Panc1 (cell line): ENCODE measurements at regions not wholly inside any gene's neighbourhood (a gene's known extent, or its start where the extent isn't known, plus 50 kb on each side); places are given as distances from the start of the nearest gene placed in this dataset.

Experiments
- ATAC-seq: fragments of 200-7000 bp; cut with Tn5 transposase; 2 replicates; pipeline ENCODE4 v1.9.1; 2020; ENCODE audit warnings: mild to moderate bottlenecking, moderate library complexity
- BruUV-seq: library from RNA; stranded (reverse); fragments of 400-500 nt; replicated peaks from 2 replicates; lab custom pipeline; 2021; lab: Mats Ljungman, UMichigan
- CTCF ChIA-PET: fragments of 300-600 bp; sonication (Branson Sonifier 250); formaldehyde crosslinking; loops from one replicate; lab custom pipeline; 2022; ENCODE audit warnings: antibody characterized with exemption; lab: Charles Lee
- POLR2A ChIA-PET: fragments of 300-600 bp; sonication (Branson Sonifier 250); formaldehyde crosslinking; loops from one replicate; lab custom pipeline; 2022; ENCODE audit warnings: antibody characterized with exemption; lab: Charles Lee
- DNase-seq: peaks from one replicate; pipeline ENCODE4 v3.0.0-alpha.2; 2010; ENCODE audit warnings: low read depth, low spot score
- H3K27ac ChIP-seq: 2 replicates; pipeline ENCODE4 v1.5.1; 2011; ENCODE audit warnings: mild to moderate bottlenecking, low read length, inconsistent platforms
- H3K27me3 ChIP-seq: fragments of 200-500 bp; sonication (Bioruptor generic); 2 replicates; pipeline ENCODE4 v1.6.0; 2014; ENCODE audit warnings: low read length, inconsistent platforms; ENCODE audit not compliant: control insufficient read depth, insufficient read depth
- H3K36me3 ChIP-seq: fragments of 200-500 bp; sonication (Bioruptor generic); 2 replicates; pipeline ENCODE4 v1.5.1; 2014; ENCODE audit warnings: inconsistent platforms, mild to moderate bottlenecking, low read length, moderate library complexity; ENCODE audit not compliant: control insufficient read depth, insufficient read depth
- H3K4me1 ChIP-seq: 2 replicates; pipeline ENCODE4 v1.5.1; 2011; ENCODE audit warnings: inconsistent platforms, mild to moderate bottlenecking, low read length, moderate library complexity; ENCODE audit not compliant: control insufficient read depth, insufficient read depth
- H3K4me3 ChIP-seq, 2 experiments: 2 replicates each; pipeline ENCODE4 v1.5.1; 2011 to 2012; ENCODE audit warnings: low read depth in 2 of 2, low read length in 2 of 2, mild to moderate bottlenecking in 2 of 2, inconsistent platforms in 1 of 2, moderate library complexity in 1 of 2
- H3K9me3 ChIP-seq: fragments of 200-500 bp; sonication (Bioruptor generic); 2 replicates; pipeline ENCODE4 v1.5.1; 2014; ENCODE audit warnings: low read depth, mild to moderate bottlenecking, inconsistent platforms, low read length, moderate library complexity; ENCODE audit not compliant: control insufficient read depth, insufficient read depth
- POLR2AphosphoS5 ChIP-seq: IDR thresholded peaks from 2 replicates; pipeline ENCODE4 v1.6.1; 2012; ENCODE audit warnings: mild to moderate bottlenecking, low read depth, low read length, moderate library complexity
- SIN3A ChIP-seq: IDR thresholded peaks from 2 replicates; pipeline ENCODE4 v1.6.1; 2012; ENCODE audit warnings: low read depth, mild to moderate bottlenecking, low read length, moderate library complexity, borderline replicate concordance; ENCODE audit not compliant: insufficient read depth
- TCF7L2 ChIP-seq: IDR thresholded peaks from 2 replicates; pipeline ENCODE4 v1.6.1; 2011; ENCODE audit warnings: mild to moderate bottlenecking, low read depth, low read length, inconsistent platforms
- in situ Hi-C: cut with HindIII; loops from 2 replicates; pipeline ENCODE4 v1.10.0; 2016; ENCODE audit warnings: low sequenced_read_pairs, low pct_unique_long_range_greater_than_20kb
- intact Hi-C: fragments of 100-400 bp; cut with micrococcal nuclease; formaldehyde crosslinking; loops from one replicate; pipeline ENCODE4 v1.10.0; 2022; ENCODE audit not compliant: unreplicated experiment
- TF ChIP-seq, protein P1 (sequence below): fragments of 450-650 bp; IDR thresholded peaks from 2 replicates; pipeline ENCODE4 v1.5.1; 2017; ENCODE audit warnings: mild to moderate bottlenecking
- TF ChIP-seq, protein P2 (sequence below), 2 experiments: IDR thresholded peaks; 2 replicates each; pipeline ENCODE4 v1.6.1; 2011 to 2012; ENCODE audit warnings: low read depth in 2 of 2, control low read depth in 1 of 2, low read length in 1 of 2, mild to moderate bottlenecking in 1 of 2, moderate library complexity in 1 of 2; ENCODE audit not compliant: insufficient read depth in 1 of 2

DNA sequence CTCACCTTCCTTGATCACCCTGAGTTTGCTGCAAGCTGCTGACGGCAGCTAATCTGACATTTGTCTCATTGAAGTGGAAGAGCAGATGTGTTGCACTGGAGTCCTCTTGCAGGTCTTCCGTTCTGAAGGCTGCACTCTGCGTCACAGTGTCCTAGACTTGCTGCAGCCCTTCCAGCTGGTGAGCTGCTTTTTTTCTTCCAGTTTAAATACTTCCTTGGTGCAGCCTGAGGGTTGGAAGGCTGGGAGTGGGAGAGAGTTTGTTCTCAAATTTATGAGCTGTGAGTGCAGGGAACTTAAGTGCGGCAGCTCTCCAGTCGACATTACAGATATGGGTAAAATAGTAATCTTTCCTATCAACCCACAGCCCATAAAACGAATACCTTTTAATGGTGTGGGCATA lies 303.6 kb upstream of the FAT1 start:
- intact Hi-C loops (no loop called here), in situ Hi-C loops (no loop called here)
- TF ChIP-seq SIN3A (no peak), POLR2AphosphoS5 (no peak), TCF7L2 (no peak)
- TF ChIP-seq, protein P1, sequence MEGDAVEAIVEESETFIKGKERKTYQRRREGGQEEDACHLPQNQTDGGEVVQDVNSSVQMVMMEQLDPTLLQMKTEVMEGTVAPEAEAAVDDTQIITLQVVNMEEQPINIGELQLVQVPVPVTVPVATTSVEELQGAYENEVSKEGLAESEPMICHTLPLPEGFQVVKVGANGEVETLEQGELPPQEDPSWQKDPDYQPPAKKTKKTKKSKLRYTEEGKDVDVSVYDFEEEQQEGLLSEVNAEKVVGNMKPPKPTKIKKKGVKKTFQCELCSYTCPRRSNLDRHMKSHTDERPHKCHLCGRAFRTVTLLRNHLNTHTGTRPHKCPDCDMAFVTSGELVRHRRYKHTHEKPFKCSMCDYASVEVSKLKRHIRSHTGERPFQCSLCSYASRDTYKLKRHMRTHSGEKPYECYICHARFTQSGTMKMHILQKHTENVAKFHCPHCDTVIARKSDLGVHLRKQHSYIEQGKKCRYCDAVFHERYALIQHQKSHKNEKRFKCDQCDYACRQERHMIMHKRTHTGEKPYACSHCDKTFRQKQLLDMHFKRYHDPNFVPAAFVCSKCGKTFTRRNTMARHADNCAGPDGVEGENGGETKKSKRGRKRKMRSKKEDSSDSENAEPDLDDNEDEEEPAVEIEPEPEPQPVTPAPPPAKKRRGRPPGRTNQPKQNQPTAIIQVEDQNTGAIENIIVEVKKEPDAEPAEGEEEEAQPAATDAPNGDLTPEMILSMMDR = no peak
- TF ChIP-seq, protein P2, sequence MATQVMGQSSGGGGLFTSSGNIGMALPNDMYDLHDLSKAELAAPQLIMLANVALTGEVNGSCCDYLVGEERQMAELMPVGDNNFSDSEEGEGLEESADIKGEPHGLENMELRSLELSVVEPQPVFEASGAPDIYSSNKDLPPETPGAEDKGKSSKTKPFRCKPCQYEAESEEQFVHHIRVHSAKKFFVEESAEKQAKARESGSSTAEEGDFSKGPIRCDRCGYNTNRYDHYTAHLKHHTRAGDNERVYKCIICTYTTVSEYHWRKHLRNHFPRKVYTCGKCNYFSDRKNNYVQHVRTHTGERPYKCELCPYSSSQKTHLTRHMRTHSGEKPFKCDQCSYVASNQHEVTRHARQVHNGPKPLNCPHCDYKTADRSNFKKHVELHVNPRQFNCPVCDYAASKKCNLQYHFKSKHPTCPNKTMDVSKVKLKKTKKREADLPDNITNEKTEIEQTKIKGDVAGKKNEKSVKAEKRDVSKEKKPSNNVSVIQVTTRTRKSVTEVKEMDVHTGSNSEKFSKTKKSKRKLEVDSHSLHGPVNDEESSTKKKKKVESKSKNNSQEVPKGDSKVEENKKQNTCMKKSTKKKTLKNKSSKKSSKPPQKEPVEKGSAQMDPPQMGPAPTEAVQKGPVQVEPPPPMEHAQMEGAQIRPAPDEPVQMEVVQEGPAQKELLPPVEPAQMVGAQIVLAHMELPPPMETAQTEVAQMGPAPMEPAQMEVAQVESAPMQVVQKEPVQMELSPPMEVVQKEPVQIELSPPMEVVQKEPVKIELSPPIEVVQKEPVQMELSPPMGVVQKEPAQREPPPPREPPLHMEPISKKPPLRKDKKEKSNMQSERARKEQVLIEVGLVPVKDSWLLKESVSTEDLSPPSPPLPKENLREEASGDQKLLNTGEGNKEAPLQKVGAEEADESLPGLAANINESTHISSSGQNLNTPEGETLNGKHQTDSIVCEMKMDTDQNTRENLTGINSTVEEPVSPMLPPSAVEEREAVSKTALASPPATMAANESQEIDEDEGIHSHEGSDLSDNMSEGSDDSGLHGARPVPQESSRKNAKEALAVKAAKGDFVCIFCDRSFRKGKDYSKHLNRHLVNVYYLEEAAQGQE (IDR thresholded peaks at IDR 0.05; ENCODE audit: insufficient read depth in 1 of 2, low read depth in 2 of 2, low read length in 1 of 2) = no peak
- no peak overlapping the region for H3K4me3 ChIP-seq
- no TSS peak for BruUV-seq
- H3K27me3 ChIP-seq = no peaks in the 10 kb centered on the region
- no peak overlapping the region for H3K27ac ChIP-seq
- ATAC-seq (peak; percentile 34; the same call in 1 of the 2 replicates), DNase-seq (no peak)
- H3K36me3 ChIP-seq = no peaks in the 10 kb centered on the region
- no peaks in the 10 kb centered on the region for H3K9me3 ChIP-seq
- ChIA-PET CTCF (no interaction called here), POLR2A (no interaction called here)
- H3K4me1 ChIP-seq = no peaks in the 10 kb centered on the region

DNA sequence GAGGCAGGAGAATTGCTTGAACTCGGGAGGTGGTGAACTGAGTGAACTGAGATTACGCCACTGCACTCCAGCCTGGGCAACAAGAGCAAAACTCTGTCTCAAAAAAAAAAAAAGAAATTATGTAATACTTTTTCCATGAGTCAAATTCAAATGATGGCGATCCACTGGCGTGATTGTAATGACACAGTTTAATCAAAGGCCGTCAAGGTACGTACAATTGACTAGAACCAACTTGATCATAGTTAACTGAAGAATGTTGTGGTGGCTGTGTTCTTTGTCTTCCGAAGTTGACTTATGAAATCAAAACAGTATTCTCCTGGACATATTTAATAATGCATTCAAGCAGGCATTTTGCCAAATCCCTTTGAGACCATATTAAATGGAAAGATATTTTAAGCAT lies 318.6 kb upstream of the FAT1 start:
- DNase-seq = no peak
- in situ Hi-C loops = no loop called here
- H3K4me1 ChIP-seq = no peaks in the 10 kb centered on the region
- no peak overlapping the region for H3K27ac ChIP-seq
- ATAC-seq = no peak
- no peaks in the 10 kb centered on the region for H3K27me3 ChIP-seq
- ChIA-PET CTCF (no interaction called here), POLR2A (no interaction called here)
- BruUV-seq = no TSS peak
- intact Hi-C loops = no loop called here
- H3K36me3 ChIP-seq = no peaks in the 10 kb centered on the region
- no peaks in the 10 kb centered on the region for H3K9me3 ChIP-seq
- TF ChIP-seq POLR2AphosphoS5 = no peak
- no peak for TF ChIP-seq TCF7L2
- H3K4me3 ChIP-seq = no peak overlapping the region

DNA sequence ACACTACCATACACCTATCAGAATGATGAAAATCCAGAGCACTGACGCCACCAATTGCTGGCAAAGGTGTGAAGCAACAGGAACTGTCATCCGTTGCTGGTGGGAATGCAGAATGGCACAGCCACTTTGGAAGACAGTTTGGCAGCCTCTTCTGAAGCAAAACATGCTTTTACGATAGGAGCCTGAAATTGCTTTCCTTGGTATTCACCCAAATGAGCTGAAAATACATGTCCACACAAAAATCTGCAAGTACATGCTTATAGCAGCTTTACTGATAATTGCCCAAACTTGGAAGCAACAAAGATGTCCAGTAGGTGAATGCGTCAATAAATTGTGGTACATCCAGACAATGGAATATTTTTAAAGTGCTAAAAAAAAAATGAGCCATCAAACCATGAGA lies 322.8 kb upstream of the FAT1 start:
- CTCF ChIA-PET = no interaction called here

More for the DNA sequence above, 322.8 kb upstream of the FAT1 start:
- Histone ChIP-seq H3K27me3 (no peaks in the 10 kb centered on the region), H3K4me1 (no peaks in the 10 kb centered on the region), H3K36me3 (no peaks in the 10 kb centered on the region), H3K9me3 (no peaks in the 10 kb centered on the region), H3K4me3 (no peak overlapping the region), H3K27ac (no peak overlapping the region)
- TF ChIP-seq, protein P2 (IDR thresholded peaks at IDR 0.05; ENCODE audit: insufficient read depth in 1 of 2, low read depth in 2 of 2, low read length in 1 of 2) = no peak
- TF ChIP-seq, protein P1 = no peak
- TF ChIP-seq SIN3A = no peak
- TF ChIP-seq POLR2AphosphoS5 = no peak
- no peak for TF ChIP-seq TCF7L2
- intact Hi-C loops (no loop called here), in situ Hi-C loops (no loop called here)
- DNase-seq (no peak), ATAC-seq (no peak)
- POLR2A ChIA-PET = no interaction called here
- BruUV-seq = no TSS peak
